GM12892 (cell line): ENCODE measurements at regions not wholly inside any gene's neighbourhood (a gene's known extent, or its start where the extent isn't known, plus 50 kb on each side); places are given as distances from the start of the nearest gene placed in this dataset.

ENCODE experiments used
- POLR2A ChIP-seq: IDR thresholded peaks from 2 replicates; pipeline ENCODE4 v1.6.1; 2011; ENCODE audit warnings: low read depth, low read length, control low read depth
- POLR2AphosphoS5 ChIP-seq: IDR thresholded peaks from 2 replicates; pipeline ENCODE4 v1.6.1; 2011; ENCODE audit warnings: low read depth, low read length, control low read depth

GRCh38 chr15:96119734-96120133 lies 210.8 kb upstream of the NR2F2 start:
- no peak for TF ChIP-seq POLR2A
- TF ChIP-seq POLR2AphosphoS5: no peak
